IgD-negative memory B cell (primary cell): ENCODE measurements at regions not wholly inside any gene's neighbourhood (a gene's known extent, or its start where the extent isn't known, plus 50 kb on each side); places are given as distances from the start of the nearest gene placed in this dataset.

Experiments
- H3K27ac Mint-ChIP-seq, 3 donors: one replicate each; pipeline ENCODE4 v1.8.0; 2020 to 2022; ENCODE audit warnings: mild to moderate bottlenecking in 3 of 3, mixed read lengths in 3 of 3, moderate library complexity in 1 of 3
- H3K27me3 Mint-ChIP-seq: one replicate; pipeline ENCODE4 v1.8.0; 2021; ENCODE audit warnings: mixed read lengths
- H3K36me3 Mint-ChIP-seq: one replicate; pipeline ENCODE4 v1.8.0; 2020; ENCODE audit warnings: mild to moderate bottlenecking, mixed read lengths
- H3K4me1 Mint-ChIP-seq, 3 donors: one replicate each; pipeline ENCODE4 v1.8.0; 2020 to 2022; ENCODE audit warnings: mixed read lengths in 3 of 3, mild to moderate bottlenecking in 1 of 3
- H3K4me3 Mint-ChIP-seq, 4 donors: one replicate each; pipeline ENCODE4 v1.8.0; 2020 to 2022; ENCODE audit warnings: mild to moderate bottlenecking in 4 of 4, mixed read lengths in 4 of 4, moderate library complexity in 3 of 4
- H3K9me3 Mint-ChIP-seq, 3 donors: one replicate each; pipeline ENCODE4 v1.8.0; 2020 to 2021; ENCODE audit warnings: mixed read lengths in 3 of 3, mild to moderate bottlenecking in 1 of 3

GRCh38 chr4:59904331-59904730 is 1295.8 kb upstream of the ADGRL3 start:
- Mint-ChIP-seq H3K36me3 (no peaks in the 10 kb centered on the region), H3K4me3 (no peak overlapping the region), H3K27me3 (no peaks in the 10 kb centered on the region), H3K27ac (no peak overlapping the region), H3K9me3 (peaks cover 0 to 10% (median 5%) of the 10 kb centered on the region in 3 donors), H3K4me1 (no peaks in the 10 kb centered on the region)

GRCh38 chr4:59920416-59920815 is 1279.7 kb upstream of the ADGRL3 start:
- H3K4me3 Mint-ChIP-seq, result no peak overlapping the region
- no peaks in the 10 kb centered on the region for H3K27me3 Mint-ChIP-seq
- no peaks in the 10 kb centered on the region for H3K36me3 Mint-ChIP-seq
- peaks cover 0 to 9% (median 0%) of the 10 kb centered on the region in 3 donors for H3K9me3 Mint-ChIP-seq
- H3K4me1 Mint-ChIP-seq, result no peaks in the 10 kb centered on the region
- H3K27ac Mint-ChIP-seq, result no peak overlapping the region

GRCh38 chr4:59925290-59925689 is 1274.8 kb upstream of the ADGRL3 start:
- H3K36me3 Mint-ChIP-seq, result no peaks in the 10 kb centered on the region
- peaks cover 7 to 20% (median 10%) of the 10 kb centered on the region in 3 donors for H3K9me3 Mint-ChIP-seq
- H3K4me3 Mint-ChIP-seq, result no peak overlapping the region
- H3K27ac Mint-ChIP-seq, result no peak overlapping the region
- H3K4me1 Mint-ChIP-seq, result no peaks in the 10 kb centered on the region
- no peaks in the 10 kb centered on the region for H3K27me3 Mint-ChIP-seq

- Mint-ChIP-seq H3K36me3 (no peaks in the 10 kb centered on the region), H3K4me3 (no peak overlapping the region), H3K4me1 (no peaks in the 10 kb centered on the region), H3K9me3 (peaks cover 0 to 11% (median 4%) of the 10 kb centered on the region in 3 donors), H3K27ac (no peak overlapping the region), H3K27me3 (no peaks in the 10 kb centered on the region)
These were observed 1263.6 kb upstream of the ADGRL3 start for GRCh38 chr4:59936566-59936965.

GRCh38 chr4:59938166-59938565 is 1262.0 kb upstream of the ADGRL3 start:
- no peak overlapping the region for H3K27ac Mint-ChIP-seq
- no peak overlapping the region for H3K4me3 Mint-ChIP-seq
- no peaks in the 10 kb centered on the region for H3K4me1 Mint-ChIP-seq
- no peaks in the 10 kb centered on the region for H3K36me3 Mint-ChIP-seq
- peaks cover 0 to 11% (median 4%) of the 10 kb centered on the region in 3 donors for H3K9me3 Mint-ChIP-seq
- no peaks in the 10 kb centered on the region for H3K27me3 Mint-ChIP-seq

- no peaks in the 10 kb centered on the region for H3K36me3 Mint-ChIP-seq
- H3K4me3 Mint-ChIP-seq, result no peak overlapping the region
- H3K9me3 Mint-ChIP-seq, result peaks cover 0 to 21% (median 2%) of the 10 kb centered on the region in 3 donors
- H3K27me3 Mint-ChIP-seq, result no peaks in the 10 kb centered on the region
- H3K27ac Mint-ChIP-seq, result no peak overlapping the region
- no peaks in the 10 kb centered on the region for H3K4me1 Mint-ChIP-seq
These were observed 1254.8 kb upstream of the ADGRL3 start for GRCh38 chr4:59945277-59945676.

GRCh38 chr4:59945716-59946115 is 1254.4 kb upstream of the ADGRL3 start:
- H3K36me3 Mint-ChIP-seq, result no peaks in the 10 kb centered on the region
- no peak overlapping the region for H3K4me3 Mint-ChIP-seq
- no peaks in the 10 kb centered on the region for H3K27me3 Mint-ChIP-seq
- H3K27ac Mint-ChIP-seq, result no peak overlapping the region
- H3K9me3 Mint-ChIP-seq, result peaks cover 0 to 25% (median 3%) of the 10 kb centered on the region in 3 donors
- no peaks in the 10 kb centered on the region for H3K4me1 Mint-ChIP-seq

GRCh38 chr4:59956366-59956765 is 1243.8 kb upstream of the ADGRL3 start:
- no peaks in the 10 kb centered on the region for H3K27me3 Mint-ChIP-seq
- H3K4me1 Mint-ChIP-seq, result no peaks in the 10 kb centered on the region
- H3K36me3 Mint-ChIP-seq, result no peaks in the 10 kb centered on the region
- H3K4me3 Mint-ChIP-seq, result no peak overlapping the region
- peaks cover 0 to 7% (median 0%) of the 10 kb centered on the region in 3 donors for H3K9me3 Mint-ChIP-seq
- H3K27ac Mint-ChIP-seq, result no peak overlapping the region

- no peaks in the 10 kb centered on the region for H3K36me3 Mint-ChIP-seq
- no peak overlapping the region for H3K27ac Mint-ChIP-seq
- H3K4me3 Mint-ChIP-seq, result no peak overlapping the region
- H3K4me1 Mint-ChIP-seq, result no peaks in the 10 kb centered on the region
- H3K9me3 Mint-ChIP-seq, result peaks cover 1 to 7% (median 5%) of the 10 kb centered on the region in 3 donors
- no peaks in the 10 kb centered on the region for H3K27me3 Mint-ChIP-seq
These were observed 1240.0 kb upstream of the ADGRL3 start for GRCh38 chr4:59960143-59960542.

GRCh38 chr4:59966758-59967157 is 1233.4 kb upstream of the ADGRL3 start:
- Mint-ChIP-seq H3K36me3 (no peaks in the 10 kb centered on the region), H3K9me3 (peaks cover 3 to 17% (median 6%) of the 10 kb centered on the region in 3 donors), H3K4me1 (no peaks in the 10 kb centered on the region), H3K4me3 (no peak overlapping the region), H3K27me3 (no peaks in the 10 kb centered on the region), H3K27ac (no peak overlapping the region)

- Mint-ChIP-seq H3K4me1 (no peaks in the 10 kb centered on the region), H3K4me3 (no peak overlapping the region), H3K36me3 (no peaks in the 10 kb centered on the region), H3K27me3 (no peaks in the 10 kb centered on the region), H3K27ac (no peak overlapping the region), H3K9me3 (peaks cover 2 to 14% (median 6%) of the 10 kb centered on the region in 3 donors)
These were observed 1231.3 kb upstream of the ADGRL3 start for GRCh38 chr4:59968796-59969195.

- Mint-ChIP-seq H3K36me3 (no peaks in the 10 kb centered on the region), H3K27me3 (no peaks in the 10 kb centered on the region), H3K4me1 (no peaks in the 10 kb centered on the region), H3K4me3 (no peak overlapping the region), H3K9me3 (peaks cover 2 to 14% (median 8%) of the 10 kb centered on the region in 3 donors), H3K27ac (no peak overlapping the region)
These were observed 1230.2 kb upstream of the ADGRL3 start for GRCh38 chr4:59969909-59970308.

- H3K4me1 Mint-ChIP-seq, result no peaks in the 10 kb centered on the region
- no peak overlapping the region for H3K27ac Mint-ChIP-seq
- H3K36me3 Mint-ChIP-seq, result no peaks in the 10 kb centered on the region
- H3K4me3 Mint-ChIP-seq, result no peak overlapping the region
- H3K9me3 Mint-ChIP-seq, result peaks cover 2 to 17% (median 8%) of the 10 kb centered on the region in 3 donors
- no peaks in the 10 kb centered on the region for H3K27me3 Mint-ChIP-seq
These were observed 1228.2 kb upstream of the ADGRL3 start for GRCh38 chr4:59971952-59972351.

GRCh38 chr4:59973492-59973891 is 1226.6 kb upstream of the ADGRL3 start:
- H3K4me3 Mint-ChIP-seq, result no peak overlapping the region
- no peaks in the 10 kb centered on the region for H3K27me3 Mint-ChIP-seq
- no peak overlapping the region for H3K27ac Mint-ChIP-seq
- H3K4me1 Mint-ChIP-seq, result no peaks in the 10 kb centered on the region
- no peaks in the 10 kb centered on the region for H3K36me3 Mint-ChIP-seq
- peaks cover 2 to 11% (median 4%) of the 10 kb centered on the region in 3 donors for H3K9me3 Mint-ChIP-seq

- Mint-ChIP-seq H3K4me1 (no peaks in the 10 kb centered on the region), H3K27ac (no peak overlapping the region), H3K36me3 (no peaks in the 10 kb centered on the region), H3K9me3 (peaks cover 1 to 16% (median 3%) of the 10 kb centered on the region in 3 donors), H3K4me3 (no peak overlapping the region), H3K27me3 (no peaks in the 10 kb centered on the region)
These were observed 1221.1 kb upstream of the ADGRL3 start for GRCh38 chr4:59979061-59979460.

GRCh38 chr4:59983852-59984251 is 1216.3 kb upstream of the ADGRL3 start:
- no peaks in the 10 kb centered on the region for H3K4me1 Mint-ChIP-seq
- peaks cover 2 to 19% (median 3%) of the 10 kb centered on the region in 3 donors for H3K9me3 Mint-ChIP-seq
- H3K27ac Mint-ChIP-seq, result no peak overlapping the region
- no peaks in the 10 kb centered on the region for H3K27me3 Mint-ChIP-seq
- no peaks in the 10 kb centered on the region for H3K36me3 Mint-ChIP-seq
- no peak overlapping the region for H3K4me3 Mint-ChIP-seq

GRCh38 chr4:59987289-59987688 is 1212.8 kb upstream of the ADGRL3 start:
- Mint-ChIP-seq H3K27ac (no peak overlapping the region), H3K36me3 (no peaks in the 10 kb centered on the region)

More at GRCh38 chr4:59987289-59987688, 1212.8 kb upstream of the ADGRL3 start:
- Mint-ChIP-seq H3K4me1 (no peaks in the 10 kb centered on the region), H3K9me3 (peaks cover 2 to 8% (median 2%) of the 10 kb centered on the region in 3 donors), H3K27me3 (no peaks in the 10 kb centered on the region), H3K4me3 (no peak overlapping the region)
